Erythroblast (primary cell): ENCODE measurements at regions not wholly inside any gene's neighbourhood (a gene's known extent, or its start where the extent isn't known, plus 50 kb on each side); places are given as distances from the start of the nearest gene placed in this dataset.

ENCODE experiments used
- GATA1 ChIP-seq: IDR thresholded peaks from 2 replicates; pipeline ENCODE4 v1.6.1; 2011; ENCODE audit warnings: low read depth, mild to moderate bottlenecking, control low read depth, low read length, moderate library complexity
- POLR2A ChIP-seq: IDR thresholded peaks from 2 replicates; pipeline ENCODE4 v1.6.1; 2011; ENCODE audit warnings: mild to moderate bottlenecking, low read length

DNA sequence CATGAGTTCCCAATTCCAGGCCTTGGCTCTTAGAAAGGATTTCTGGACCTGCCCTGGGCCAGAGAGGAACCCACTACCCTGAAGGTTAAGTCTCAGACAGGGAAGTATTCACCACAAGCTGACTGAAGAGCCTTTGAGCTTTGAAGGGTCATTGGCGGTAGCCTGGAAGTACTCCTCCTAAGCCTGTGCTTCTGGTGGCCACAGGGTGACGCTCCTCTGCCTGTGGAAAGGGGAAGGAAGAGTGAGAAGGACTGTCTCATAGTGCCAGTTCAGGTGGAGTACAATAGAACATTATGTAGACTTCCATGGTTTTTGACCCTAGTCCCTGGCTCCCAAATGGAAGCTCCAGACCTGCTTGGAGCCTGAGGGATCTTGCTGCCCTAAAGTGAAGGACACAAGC, 1233.2 kb upstream of the CDH6 start:
- no peak for TF ChIP-seq POLR2A
- TF ChIP-seq GATA1 = no peak
